ENCODE measurements at regions not wholly inside any gene's neighbourhood (a gene's known extent, or its start where the extent isn't known, plus 50 kb on each side); places are given as distances from the start of the nearest gene placed in this dataset.

GRCh38 chr7:93678185-93678584 is 103.7 kb upstream of the CALCR start:
- H4K20me1 ChIP-seq (ENCODE audit: insufficient read depth, low read length) = no peaks in the 10 kb centered on the region
- BruUV-seq (replicated peaks) = no TSS peak
- no peaks in the 10 kb centered on the region for H3K36me3 ChIP-seq (ENCODE audit: control insufficient read depth, insufficient read depth, low read length)
- no peak overlapping the region for H3K23ac ChIP-seq (ENCODE audit: low read depth, low read length)
- ChIA-PET CTCF (no interaction called here), POLR2A (ENCODE audit: unreplicated experiment) (no interaction called here)
- H4K5ac ChIP-seq (ENCODE audit: low read depth, low read length) = no peak overlapping the region
- no peaks in the 10 kb centered on the region for H3K9me1 ChIP-seq (ENCODE audit: insufficient read depth, low read length)
- no peak overlapping the region for H2BK15ac ChIP-seq (ENCODE audit: low read depth, low read length)
- in situ Hi-C loops (cut with MboI; ENCODE audit: low sequenced_read_pairs) = no loop called here
- H3K4me1 ChIP-seq (ENCODE audit: control insufficient read depth, insufficient read depth, low read length) = no peaks in the 10 kb centered on the region
- no peak overlapping the region for H3K4ac ChIP-seq (ENCODE audit: low read depth, low read length)
- no peak overlapping the region for H3K56ac ChIP-seq (ENCODE audit: extremely low read depth, insufficient read depth, low read length)
- H2BK20ac ChIP-seq (ENCODE audit: low read depth, low read length) = no peak overlapping the region
- dilution Hi-C loops (cut with HindIII; ENCODE audit: low sequenced_read_pairs, unreplicated experiment) = no loop called here
- no peaks in the 10 kb centered on the region for H3K79me1 ChIP-seq (ENCODE audit: low read depth in 1 of 2, low read length in 2 of 2)
- no peak overlapping the region for H2AK5ac ChIP-seq (ENCODE audit: low read depth, low read length)
- no peak overlapping the region for H4K91ac ChIP-seq (ENCODE audit: insufficient read depth, low read depth, low read length)
- no peak overlapping the region for H3K27ac ChIP-seq (ENCODE audit: insufficient read depth, low read length)
- no peak overlapping the region for H3K9ac ChIP-seq (ENCODE audit: low read depth, low read length)
- intact Hi-C loops (cut with micrococcal nuclease) = no loop called here
- H2AK9ac ChIP-seq (replicated peaks; ENCODE audit: low read depth, low read length, poor library complexity) = no peak overlapping the region
- H3K9me3 ChIP-seq (ENCODE audit: control insufficient read depth, insufficient read depth, low read length) = no peaks in the 10 kb centered on the region
- no peak overlapping the region for H3K4me2 ChIP-seq (ENCODE audit: low read depth, low read length)
- TF ChIP-seq POLR2A (IDR thresholded peaks at IDR 0.05; ENCODE audit: low read depth, low read length) (no peak), SMC3 (IDR thresholded peaks at IDR 0.05; ENCODE audit: low read depth, low read length) (no peak), BHLHE40 (IDR thresholded peaks at IDR 0.05; ENCODE audit: low read depth, low read length) (no peak), CEBPB (IDR thresholded peaks at IDR 0.05; ENCODE audit: low read depth, low read length) (no peak), MAZ (IDR thresholded peaks at IDR 0.05; ENCODE audit: borderline replicate concordance, low read depth, low read length) (no peak), ELK1 (IDR thresholded peaks at IDR 0.05; ENCODE audit: borderline replicate concordance, low read depth, low read length) (no peak), CHD1 (IDR thresholded peaks at IDR 0.05; ENCODE audit: low read depth, low read length) (no peak), USF2 (IDR thresholded peaks at IDR 0.05; ENCODE audit: low read depth, low read length) (no peak), FOS (IDR thresholded peaks at IDR 0.05; ENCODE audit: low read depth, low read length) (no peak), RAD21 (IDR thresholded peaks at IDR 0.05; ENCODE audit: low read length) (no peak), MXI1 (IDR thresholded peaks at IDR 0.05; ENCODE audit: borderline replicate concordance, low read depth, low read length) (no peak), CTCF (conservative IDR thresholded peaks at IDR 0.05; ENCODE audit: low read depth, low read length) (no peak), RFX5 (IDR thresholded peaks at IDR 0.05; ENCODE audit: low read depth, low read length) (no peak), RCOR1 (IDR thresholded peaks at IDR 0.05; ENCODE audit: insufficient replicate concordance, low read length) (no peak), NFE2L2 (IDR thresholded peaks at IDR 0.05; ENCODE audit: low read depth, low read length) (no peak)
- no peak overlapping the region for H3K4me3 ChIP-seq (ENCODE audit: insufficient read depth, low read depth, low read length)
- no peak for ATAC-seq (ENCODE audit: low read depth)
- no peaks in the 10 kb centered on the region for H3K27me3 ChIP-seq (ENCODE audit: control insufficient read depth, insufficient read depth, low read length)
- H2AFZ ChIP-seq (replicated peaks; ENCODE audit: low read length, poor library complexity) = no peak overlapping the region
- H3K18ac ChIP-seq (ENCODE audit: low read depth, low read length) = no peak overlapping the region
- DNase-seq = no peak
- no peak overlapping the region for H3K14ac ChIP-seq (replicated peaks; ENCODE audit: low read depth, low read length)
- no peak overlapping the region for H2BK5ac ChIP-seq (ENCODE audit: low read depth, low read length, poor library complexity, severe bottlenecking)
- no peak overlapping the region for H4K8ac ChIP-seq (ENCODE audit: low read depth in 2 of 2, low read length in 2 of 2)
- H2BK120ac ChIP-seq (ENCODE audit: low read depth, low read length) = no peak overlapping the region

All from IMR-90 (cell line).